Hepatic stellate cell (primary cell): ENCODE measurements at regions not wholly inside any gene's neighbourhood (a gene's known extent, or its start where the extent isn't known, plus 50 kb on each side); places are given as distances from the start of the nearest gene placed in this dataset.

ENCODE experiments used
- DNase-seq: peaks from one replicate; pipeline ENCODE4 v3.0.0; 2011; ENCODE audit warnings: low spot score

DNA sequence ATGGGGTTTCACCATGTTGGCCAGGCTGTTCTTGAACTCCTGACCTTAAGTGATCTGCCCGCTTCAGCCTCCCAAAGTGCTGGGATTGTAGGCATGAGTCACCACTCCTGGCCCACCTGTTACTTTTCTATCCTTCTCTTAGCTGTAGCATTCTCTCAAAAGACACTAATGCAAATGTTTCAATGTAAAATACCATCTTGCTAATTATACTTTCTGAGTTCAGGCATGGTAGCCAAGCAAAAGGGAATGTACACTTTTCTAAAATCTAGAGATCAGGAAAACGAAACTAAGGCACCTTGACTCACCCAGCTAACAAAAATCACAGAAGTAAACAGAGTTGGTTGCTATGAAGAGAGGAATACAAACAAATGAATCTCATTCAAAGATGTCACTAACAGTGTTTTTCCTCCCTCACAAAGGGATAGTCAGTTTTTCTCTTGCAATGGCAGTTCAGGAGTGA is 401.0 kb upstream of the NRP1 start:
- DNase-seq, result no peak

DNA sequence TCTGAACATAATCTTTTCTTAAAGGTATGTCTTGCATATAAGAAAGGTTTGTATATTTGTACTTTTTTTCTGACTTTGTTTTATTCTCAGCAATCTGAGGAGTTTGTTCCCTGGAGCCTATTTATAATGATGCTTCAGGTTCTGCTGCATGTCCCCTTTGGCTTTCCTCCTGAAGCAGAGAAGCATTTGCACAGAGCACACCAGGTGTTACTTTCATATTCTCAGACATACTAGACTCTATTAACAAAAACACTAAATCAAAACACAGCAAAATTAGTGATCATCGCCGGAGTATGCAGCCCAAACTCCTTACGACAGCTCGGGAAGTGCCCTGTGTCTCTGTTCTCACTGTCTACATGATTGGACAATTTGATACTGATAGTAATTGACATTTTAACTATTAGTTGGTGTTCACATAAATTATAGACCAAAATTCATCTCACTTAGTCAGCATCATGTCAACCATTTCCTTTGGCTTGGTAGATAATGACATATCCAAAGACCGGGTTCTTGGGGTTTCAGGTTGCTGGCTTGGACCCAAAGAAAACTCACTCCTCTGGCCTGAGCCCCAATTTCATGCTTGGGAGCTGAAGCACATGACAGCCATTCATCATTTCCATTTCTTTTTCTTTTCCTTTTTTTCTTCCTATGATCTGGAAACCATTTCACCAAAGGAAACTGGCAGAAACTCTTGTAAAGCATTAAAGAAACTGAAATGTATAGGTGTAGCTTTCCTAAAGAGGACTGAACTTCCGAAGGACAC is 400.1 kb upstream of the NRP1 start:
- no peak for DNase-seq

- DNase-seq, result no peak
Observed at GRCh38 chr10:33733058-33733457, 398.6 kb upstream of the NRP1 start.

DNA sequence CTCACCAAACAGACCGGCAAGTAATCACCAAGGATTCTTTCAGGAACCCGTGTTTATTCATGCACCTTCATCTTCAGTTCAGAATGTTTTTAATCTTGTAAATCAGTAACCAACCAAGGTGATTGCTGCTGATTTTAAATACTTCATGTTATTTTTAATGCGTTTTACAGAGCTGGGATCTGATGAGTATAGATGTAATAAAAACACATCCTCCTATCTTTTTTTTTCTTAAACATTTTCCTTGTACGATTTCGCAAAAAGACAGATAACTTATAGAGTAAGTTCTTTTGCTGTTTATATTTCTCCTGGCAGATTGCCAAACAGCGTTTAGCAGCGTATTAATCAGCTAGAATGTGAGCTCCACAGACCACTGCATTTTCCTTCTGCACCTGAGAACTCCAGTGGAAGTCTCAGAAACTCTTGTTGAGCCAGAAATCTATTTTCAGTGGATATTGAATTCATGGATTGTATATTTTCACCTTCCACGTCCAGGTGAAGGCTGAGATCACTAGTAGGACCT is 397.8 kb upstream of the NRP1 start:
- DNase-seq, result no peak

GRCh38 chr10:33731322-33731721 is 396.9 kb upstream of the NRP1 start:
- no peak for DNase-seq

GRCh38 chr10:33725430-33725829 is 391.0 kb upstream of the NRP1 start:
- DNase-seq, result no peak

GRCh38 chr10:33723181-33723580 is 388.7 kb upstream of the NRP1 start:
- no peak for DNase-seq

GRCh38 chr10:33722067-33722466 is 387.6 kb upstream of the NRP1 start:
- no peak for DNase-seq

DNA sequence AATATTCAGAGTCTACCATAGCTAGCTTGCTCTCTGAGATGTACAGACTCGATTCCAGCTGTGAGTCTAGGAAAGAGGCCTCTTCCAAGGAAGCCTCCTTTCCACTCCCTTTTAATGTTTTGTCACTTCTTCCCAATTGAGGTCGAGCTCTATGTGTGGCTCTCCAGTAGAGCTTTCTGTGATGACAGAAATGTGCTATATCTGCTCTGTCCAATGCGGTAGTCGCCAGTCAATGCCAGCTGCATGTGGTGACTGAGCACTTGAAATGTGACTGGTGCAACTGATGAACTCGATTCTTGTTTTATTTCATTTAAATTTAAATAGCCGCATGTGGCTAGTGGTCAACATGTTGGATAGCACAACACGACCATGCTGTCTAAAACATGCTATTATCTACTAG is 387.0 kb upstream of the NRP1 start:
- DNase-seq, result no peak

GRCh38 chr10:33720161-33720560 is 385.7 kb upstream of the NRP1 start:
- DNase-seq, result no peak

DNA sequence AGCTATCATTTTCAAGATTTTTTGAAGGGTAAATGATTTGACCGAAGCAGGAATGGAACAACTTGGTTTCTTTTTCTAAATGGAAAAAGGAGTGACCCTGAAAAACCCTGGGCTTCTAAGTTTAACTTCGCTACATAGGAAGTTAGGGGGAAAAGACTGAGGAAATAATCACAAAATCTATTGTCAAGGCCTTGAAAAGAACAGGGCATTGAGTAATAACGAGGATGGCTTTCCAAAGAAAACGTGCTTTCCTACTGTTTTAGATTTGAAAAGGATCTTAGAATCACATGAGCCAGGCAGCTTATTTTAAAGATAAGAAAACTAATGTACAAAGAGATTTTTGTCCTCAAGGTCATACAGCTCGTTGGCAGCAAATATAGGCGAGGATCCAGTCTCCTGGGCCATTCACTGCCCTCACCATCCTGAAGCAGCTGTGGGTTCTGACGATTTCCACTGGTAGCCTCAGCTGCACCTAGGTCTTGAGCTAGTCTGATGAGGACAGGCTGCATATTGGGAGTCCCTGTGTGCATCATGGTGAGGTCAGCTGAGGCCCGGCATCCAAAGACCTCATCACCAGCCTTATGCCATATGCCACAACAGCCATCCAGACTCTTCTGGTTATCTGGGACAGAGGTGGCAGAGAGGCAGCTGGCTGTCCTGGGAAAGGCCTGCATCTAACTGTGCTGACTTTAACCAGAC is 384.7 kb upstream of the NRP1 start:
- DNase-seq, result no peak

DNA sequence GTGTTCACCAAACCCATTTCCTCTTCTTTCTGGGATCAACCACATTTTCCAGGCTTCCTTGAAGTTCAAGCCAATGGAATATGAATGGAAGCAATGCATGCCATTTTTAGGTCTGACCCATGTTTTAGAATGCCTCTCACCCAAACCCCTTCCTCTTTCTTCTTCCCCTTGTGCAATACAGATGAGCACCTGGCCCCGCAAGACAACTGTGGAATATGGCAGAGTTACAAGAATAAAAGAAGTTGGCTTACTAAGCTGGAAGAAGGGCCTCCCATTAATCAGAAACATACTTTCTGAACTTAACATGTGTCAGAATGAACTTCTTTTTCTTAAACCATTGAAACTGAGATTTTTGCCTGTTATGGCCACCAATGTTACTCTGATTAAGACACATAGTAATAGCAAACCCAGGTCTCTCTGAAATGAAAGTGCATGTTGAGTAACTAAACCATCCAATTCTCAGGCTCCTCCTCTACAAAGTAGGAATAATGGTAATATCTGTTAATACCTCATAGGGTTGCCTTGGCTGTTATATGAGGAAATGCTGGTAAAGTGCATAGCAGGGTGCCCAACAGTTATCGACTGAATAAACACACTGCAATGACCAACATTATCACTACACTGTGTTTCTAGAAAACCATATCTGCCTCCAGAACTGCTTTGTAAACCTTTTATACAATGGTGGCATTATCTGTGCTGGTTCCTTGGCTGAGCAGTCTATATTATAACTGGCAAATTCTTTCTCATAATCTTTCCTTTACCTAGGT is 382.2 kb upstream of the NRP1 start:
- no peak for DNase-seq

DNA sequence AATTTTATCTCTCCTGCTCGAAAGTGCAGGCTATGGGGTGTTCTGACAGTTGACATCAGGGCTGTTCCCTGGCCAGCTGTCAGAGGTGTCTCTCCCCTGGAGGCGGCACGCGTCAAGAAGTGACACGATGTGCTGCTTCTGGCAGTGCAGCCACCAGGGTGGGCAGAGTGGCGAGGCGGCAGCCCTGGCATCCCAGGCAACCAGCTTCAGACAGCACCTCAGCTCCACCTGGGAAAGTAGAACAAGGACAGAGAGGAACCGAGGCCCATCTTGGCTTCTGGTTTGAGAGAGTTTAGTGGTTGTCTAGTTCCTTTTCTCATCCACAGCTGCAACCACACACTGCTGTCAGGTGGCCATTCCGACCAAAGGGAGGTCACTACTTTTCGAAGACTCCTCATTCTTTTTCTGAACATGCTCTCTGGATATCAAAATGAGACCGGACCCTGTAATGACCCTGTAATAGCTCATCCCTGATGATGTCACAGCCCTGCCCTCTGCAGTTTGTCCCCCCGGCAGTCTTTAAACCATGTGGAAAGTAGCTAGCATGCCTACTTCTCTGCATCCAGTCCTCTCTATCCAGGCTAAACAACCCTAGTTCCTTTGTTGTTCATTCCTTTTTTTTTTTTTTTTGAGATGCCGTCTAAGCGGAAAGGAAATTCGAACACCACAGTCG is 381.0 kb upstream of the NRP1 start:
- no peak for DNase-seq

DNA sequence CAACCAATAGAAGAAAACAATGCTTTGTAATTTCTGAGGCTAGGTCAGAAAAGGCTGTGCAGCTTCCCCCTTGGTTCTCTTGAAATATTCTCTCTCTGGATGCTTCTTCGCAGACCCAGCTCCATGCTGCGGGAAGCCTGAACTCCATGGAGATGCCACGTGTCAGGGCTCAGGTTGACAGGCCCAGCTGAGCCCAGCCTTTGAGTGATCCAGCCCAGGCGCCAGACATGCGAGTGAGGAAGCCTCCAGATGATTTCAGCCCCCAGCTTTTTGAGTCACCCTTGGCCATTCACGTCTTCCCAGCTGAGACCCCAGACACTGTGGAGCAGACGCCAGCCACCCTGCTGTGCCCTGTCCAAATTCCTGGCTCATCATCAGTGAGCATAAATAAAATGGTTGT is 378.4 kb upstream of the NRP1 start:
- no peak for DNase-seq

- no peak for DNase-seq
Observed at GRCh38 chr10:33710006-33710405, 375.5 kb upstream of the NRP1 start.

GRCh38 chr10:33709008-33709753 is 374.7 kb upstream of the NRP1 start:
- DNase-seq, result no peak

DNA sequence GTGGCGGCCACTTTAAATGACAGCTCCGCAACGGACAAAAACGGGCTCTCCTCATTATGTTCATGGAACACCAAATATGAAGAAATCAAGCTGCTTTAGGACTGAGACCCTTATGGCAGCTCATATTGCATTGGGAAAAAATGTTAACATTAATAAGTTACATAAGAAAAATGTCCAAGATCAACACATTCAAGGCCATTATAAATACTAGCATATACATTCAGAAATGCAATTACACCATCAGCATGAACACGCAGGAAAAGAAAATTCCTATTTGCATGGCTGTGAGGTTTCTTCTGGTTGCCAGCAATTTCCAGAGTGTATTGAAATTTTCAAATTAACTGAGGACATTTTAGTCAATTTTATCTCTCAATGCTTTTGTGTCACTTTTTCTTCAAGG is 374.1 kb upstream of the NRP1 start:
- DNase-seq, result no peak

GRCh38 chr10:33706746-33707145 is 372.3 kb upstream of the NRP1 start:
- DNase-seq, result no peak

DNA sequence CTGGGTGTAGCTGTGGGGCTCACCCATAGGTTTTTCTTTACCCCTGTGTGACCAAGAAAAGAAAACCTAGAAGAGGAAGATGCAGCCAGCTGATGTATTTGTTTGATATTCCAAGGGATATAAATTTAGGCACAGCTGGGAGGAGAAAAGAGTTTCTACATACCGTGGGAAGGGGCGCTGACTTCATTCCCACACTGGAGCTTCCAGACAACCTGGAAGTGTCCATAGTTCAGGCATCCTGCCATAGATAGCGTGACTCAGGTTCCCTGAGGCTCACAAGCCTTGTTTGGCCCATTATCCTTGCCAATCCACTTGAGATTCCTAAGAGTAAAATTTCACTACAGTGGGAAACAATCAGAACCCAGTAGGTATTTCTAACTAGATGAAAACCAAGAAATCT is 371.7 kb upstream of the NRP1 start:
- no peak for DNase-seq

- DNase-seq, result no peak
Observed at GRCh38 chr10:33704214-33704830, 369.9 kb upstream of the NRP1 start.
